ENCODE measurements at regions not wholly inside any gene's neighbourhood (a gene's known extent, or its start where the extent isn't known, plus 50 kb on each side); places are given as distances from the start of the nearest gene placed in this dataset.

DNA sequence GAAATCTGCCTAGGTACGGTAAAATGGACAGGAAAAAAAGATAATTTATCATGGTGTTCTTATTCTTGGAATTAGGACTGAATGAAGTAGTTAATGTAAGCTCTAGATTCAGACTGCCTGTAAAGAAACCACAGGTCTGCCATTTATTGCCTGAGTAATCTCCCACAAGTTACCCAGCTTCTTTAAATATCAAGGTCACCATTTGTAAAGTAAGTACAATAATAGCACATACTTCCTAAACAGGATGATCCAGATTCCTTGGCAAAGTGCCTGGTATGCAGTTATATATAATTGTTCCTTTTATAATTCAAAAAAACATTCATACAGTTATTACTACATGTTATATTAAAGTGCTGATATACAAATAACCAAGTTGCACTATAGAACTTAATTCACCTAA lies 368.6 kb downstream of the HNRNPD start:
- H3K4me3 ChIP-seq = no peak overlapping the region
- no peaks in the 10 kb centered on the region for H3K4me1 ChIP-seq
- peaks cover 0 to 26% (median 13%) of the 10 kb centered on the region in 8 donors for H3K9me3 ChIP-seq
- no peak overlapping the region for H3K27ac ChIP-seq
- H3K27me3 ChIP-seq (replicated peaks in 1 of 7) = peaks cover 0 to 10% (median 0%) of the 10 kb centered on the region in 7 donors
- TF ChIP-seq, protein P1, sequence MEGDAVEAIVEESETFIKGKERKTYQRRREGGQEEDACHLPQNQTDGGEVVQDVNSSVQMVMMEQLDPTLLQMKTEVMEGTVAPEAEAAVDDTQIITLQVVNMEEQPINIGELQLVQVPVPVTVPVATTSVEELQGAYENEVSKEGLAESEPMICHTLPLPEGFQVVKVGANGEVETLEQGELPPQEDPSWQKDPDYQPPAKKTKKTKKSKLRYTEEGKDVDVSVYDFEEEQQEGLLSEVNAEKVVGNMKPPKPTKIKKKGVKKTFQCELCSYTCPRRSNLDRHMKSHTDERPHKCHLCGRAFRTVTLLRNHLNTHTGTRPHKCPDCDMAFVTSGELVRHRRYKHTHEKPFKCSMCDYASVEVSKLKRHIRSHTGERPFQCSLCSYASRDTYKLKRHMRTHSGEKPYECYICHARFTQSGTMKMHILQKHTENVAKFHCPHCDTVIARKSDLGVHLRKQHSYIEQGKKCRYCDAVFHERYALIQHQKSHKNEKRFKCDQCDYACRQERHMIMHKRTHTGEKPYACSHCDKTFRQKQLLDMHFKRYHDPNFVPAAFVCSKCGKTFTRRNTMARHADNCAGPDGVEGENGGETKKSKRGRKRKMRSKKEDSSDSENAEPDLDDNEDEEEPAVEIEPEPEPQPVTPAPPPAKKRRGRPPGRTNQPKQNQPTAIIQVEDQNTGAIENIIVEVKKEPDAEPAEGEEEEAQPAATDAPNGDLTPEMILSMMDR (IDR thresholded peaks at IDR 0.05 in 8 of 11, conservative IDR thresholded peaks at IDR 0.05 in 3 of 11) = no peak
- no peak for TF ChIP-seq POLR2AphosphoS5 (IDR thresholded peaks at IDR 0.05)
- no peak for TF ChIP-seq POLR2A (IDR thresholded peaks at IDR 0.05)
- WGBS, 5 donors = 56 to 80% (median 58%) methylated on average over 1 of the region's 1 CpG
- DNase-seq = no peak
- intact Hi-C loops (cut with DNase I; ENCODE audit: low total_unique reads) = no loop called here
- H3K36me3 ChIP-seq = no peaks in the 10 kb centered on the region

DNA sequence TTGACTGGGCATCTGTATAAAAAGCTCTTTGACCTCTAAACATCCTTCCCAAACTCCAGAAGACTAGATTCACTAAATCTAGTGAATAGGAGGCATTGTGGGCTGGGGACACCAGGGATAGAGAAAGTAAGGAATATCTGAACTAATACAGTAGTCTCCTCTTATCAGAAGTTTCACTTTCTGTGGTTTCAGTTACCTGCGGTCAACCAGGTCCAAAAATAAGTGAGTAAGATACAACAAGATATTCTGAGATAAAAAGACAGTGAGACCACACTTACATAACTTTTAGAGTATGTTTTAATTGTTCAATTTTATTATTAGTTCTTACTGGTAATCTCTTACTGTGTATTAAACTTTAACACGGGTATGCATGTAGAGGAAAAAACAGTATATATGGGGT lies 376.5 kb downstream of the HNRNPD start:
- TF ChIP-seq, protein P1 (IDR thresholded peaks at IDR 0.05 in 8 of 11, conservative IDR thresholded peaks at IDR 0.05 in 3 of 11) = no peak
- TF ChIP-seq POLR2A (IDR thresholded peaks at IDR 0.05) (no peak), POLR2AphosphoS5 (IDR thresholded peaks at IDR 0.05) (no peak)

GRCh38 chr4:81990898-81991297 lies 382.9 kb downstream of the HNRNPD start:
- 42 to 69% (median 53%) methylated on average over 1 of the region's 1 CpG for WGBS, 5 donors
- no peak overlapping the region for H3K27ac ChIP-seq
- no peaks in the 10 kb centered on the region for H3K36me3 ChIP-seq
- DNase-seq = no peak
- no peak for TF ChIP-seq POLR2AphosphoS5 (IDR thresholded peaks at IDR 0.05)
- no peak for TF ChIP-seq POLR2A (IDR thresholded peaks at IDR 0.05)
- TF ChIP-seq, protein P1 (IDR thresholded peaks at IDR 0.05 in 8 of 11, conservative IDR thresholded peaks at IDR 0.05 in 3 of 11) = no peak
- intact Hi-C loops (cut with DNase I; ENCODE audit: low total_unique reads) = no loop called here
- peaks cover 0 to 5% (median 0%) of the 10 kb centered on the region in 7 donors for H3K27me3 ChIP-seq (replicated peaks in 1 of 7)
- no peaks in the 10 kb centered on the region for H3K4me1 ChIP-seq
- no peaks in the 10 kb centered on the region for H3K9me3 ChIP-seq
- no peak overlapping the region for H3K4me3 ChIP-seq

More for the DNA sequence above, 376.5 kb downstream of the HNRNPD start:
- no peaks in the 10 kb centered on the region for H3K27me3 ChIP-seq (replicated peaks in 1 of 7)
- peaks cover 0 to 15% (median 6%) of the 10 kb centered on the region in 8 donors for H3K9me3 ChIP-seq
- DNase-seq = no peak
- H3K4me1 ChIP-seq = no peaks in the 10 kb centered on the region
- intact Hi-C loops (cut with DNase I; ENCODE audit: low total_unique reads) = no loop called here
- no peak overlapping the region for H3K27ac ChIP-seq
- 81 to 94% (median 86%) methylated on average over 2 of the region's 2 CpGs for WGBS, 5 donors
- no peaks in the 10 kb centered on the region for H3K36me3 ChIP-seq
- no peak overlapping the region for H3K4me3 ChIP-seq

DNA sequence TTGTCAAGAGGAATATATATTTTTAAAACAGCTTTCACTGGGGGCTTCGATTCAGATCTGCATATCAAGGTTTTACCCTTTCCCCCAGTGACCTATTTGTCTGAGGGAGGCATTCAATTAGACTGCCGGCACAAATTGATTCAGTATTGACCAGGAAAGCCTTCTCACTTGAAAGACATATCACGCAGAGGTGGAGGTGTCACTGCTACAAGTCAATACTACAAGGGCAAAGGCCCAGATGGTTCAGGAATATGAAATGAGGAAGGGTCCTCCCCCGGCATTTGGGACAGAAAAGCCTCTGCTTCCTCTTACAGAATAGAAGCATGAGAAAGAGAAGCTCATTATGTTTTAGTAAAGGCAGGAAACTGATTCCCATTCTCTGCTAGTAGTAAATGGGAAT lies 383.6 kb downstream of the HNRNPD start:
- H3K9me3 ChIP-seq = no peaks in the 10 kb centered on the region
- H3K4me3 ChIP-seq = no peak overlapping the region
- intact Hi-C loops (cut with DNase I; ENCODE audit: low total_unique reads) = no loop called here
- TF ChIP-seq POLR2A (IDR thresholded peaks at IDR 0.05) = no peak
- no peak for TF ChIP-seq POLR2AphosphoS5 (IDR thresholded peaks at IDR 0.05)
- TF ChIP-seq, protein P1 (IDR thresholded peaks at IDR 0.05 in 8 of 11, conservative IDR thresholded peaks at IDR 0.05 in 3 of 11) = no peak
- 54 to 74% (median 63%) methylated on average over 4 of the region's 4 CpGs for WGBS, 5 donors
- H3K36me3 ChIP-seq = no peaks in the 10 kb centered on the region
- H3K4me1 ChIP-seq = no peaks in the 10 kb centered on the region
- H3K27ac ChIP-seq = no peak overlapping the region
- H3K27me3 ChIP-seq (replicated peaks in 1 of 7) = peaks cover 0 to 5% (median 0%) of the 10 kb centered on the region in 7 donors
- no peak for DNase-seq

Data from spleen (tissue), 11 donors.